ENCODE measurements at regions not wholly inside any gene's neighbourhood (a gene's known extent, or its start where the extent isn't known, plus 50 kb on each side); places are given as distances from the start of the nearest gene placed in this dataset.
"Not testable (repeated sequence)": the region's sequence is repeated elsewhere in the genome, so short reads cannot be mapped to it uniquely, and the experiment has no call there.

DNA sequence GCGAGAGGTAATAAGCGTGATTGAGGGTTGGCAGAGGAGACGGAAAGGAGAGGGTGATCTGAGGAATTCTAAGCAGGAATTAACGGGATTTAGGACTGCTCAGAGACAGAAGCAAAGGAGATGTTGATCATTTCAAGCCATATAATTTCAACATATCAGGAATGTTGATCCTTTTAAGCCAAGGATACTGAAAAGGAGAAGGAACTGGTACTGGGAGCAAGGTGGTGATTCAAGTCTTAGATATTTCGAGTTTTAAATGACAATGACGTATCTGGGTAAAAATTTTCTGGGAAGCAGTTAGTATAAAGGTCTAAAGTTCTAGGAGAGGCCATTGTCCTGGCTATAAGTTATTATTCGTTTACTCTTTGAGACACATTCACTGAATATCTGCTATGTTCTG, 91.3 kb upstream of the OGFRL1 start:
- in situ Hi-C loops (cut with HindIII; ENCODE audit: low sequenced_read_pairs): no loop called here

DNA sequence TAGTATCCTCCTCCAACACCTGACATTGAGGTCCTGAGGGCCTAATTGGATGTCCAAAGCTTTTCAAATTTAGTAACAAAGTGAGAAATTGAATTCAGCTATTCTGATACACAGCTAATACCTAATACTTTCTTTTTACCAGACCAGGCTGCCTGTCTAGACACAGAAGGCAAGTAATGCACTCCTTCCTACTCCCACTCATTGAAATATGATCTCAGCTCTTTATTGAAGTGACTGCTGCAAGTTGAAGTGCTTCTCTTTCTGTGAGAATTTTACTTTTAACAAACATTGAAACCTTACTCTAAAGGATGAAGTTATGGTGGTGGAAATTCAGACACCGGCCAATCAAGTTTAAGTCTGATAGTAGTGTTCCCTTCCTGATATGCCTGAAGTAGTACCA, 90.8 kb upstream of the OGFRL1 start:
- in situ Hi-C loops (cut with HindIII; ENCODE audit: low sequenced_read_pairs): no loop called here

DNA sequence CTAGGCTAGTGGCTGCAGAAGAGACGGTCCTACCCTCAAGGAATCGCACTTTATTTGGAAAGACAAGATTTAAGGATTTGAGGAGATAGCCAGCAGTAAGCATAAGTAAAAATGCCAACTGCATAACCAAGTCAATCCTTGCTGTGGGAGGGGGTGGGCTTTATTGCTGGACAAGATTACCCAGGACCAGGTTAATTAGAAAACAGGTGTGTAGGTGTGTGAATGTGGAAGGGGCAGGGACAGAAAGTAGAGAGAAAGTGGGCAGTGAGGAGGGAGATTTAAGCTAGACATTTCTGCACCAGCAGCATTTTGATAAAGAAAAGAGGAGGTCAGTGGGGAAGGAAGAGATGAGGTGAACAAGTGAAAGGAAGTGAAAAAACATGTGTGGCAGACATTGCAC, 89.7 kb upstream of the OGFRL1 start:
- in situ Hi-C loops (cut with HindIII; ENCODE audit: low sequenced_read_pairs): no loop called here

DNA sequence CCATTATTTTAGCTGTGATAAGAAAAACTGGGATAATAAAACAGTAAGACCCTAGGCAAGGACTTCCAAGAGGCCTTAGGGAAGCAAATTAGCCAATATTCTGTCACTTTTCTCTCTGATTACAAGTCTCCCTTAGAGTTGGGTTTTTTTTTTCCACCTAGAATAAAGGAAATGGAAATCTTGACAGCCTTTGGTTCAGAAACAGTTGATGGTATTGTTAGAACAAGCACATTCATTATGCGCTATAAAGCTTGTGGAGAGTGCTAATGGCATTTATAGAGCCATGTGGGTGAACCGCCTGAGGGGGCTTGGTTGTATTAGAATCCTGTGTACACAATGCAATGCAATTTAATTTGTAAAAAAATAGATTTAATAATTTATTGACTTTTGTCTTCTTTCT, 88.9 kb upstream of the OGFRL1 start:
- in situ Hi-C loops (cut with HindIII; ENCODE audit: low sequenced_read_pairs): no loop called here

DNA sequence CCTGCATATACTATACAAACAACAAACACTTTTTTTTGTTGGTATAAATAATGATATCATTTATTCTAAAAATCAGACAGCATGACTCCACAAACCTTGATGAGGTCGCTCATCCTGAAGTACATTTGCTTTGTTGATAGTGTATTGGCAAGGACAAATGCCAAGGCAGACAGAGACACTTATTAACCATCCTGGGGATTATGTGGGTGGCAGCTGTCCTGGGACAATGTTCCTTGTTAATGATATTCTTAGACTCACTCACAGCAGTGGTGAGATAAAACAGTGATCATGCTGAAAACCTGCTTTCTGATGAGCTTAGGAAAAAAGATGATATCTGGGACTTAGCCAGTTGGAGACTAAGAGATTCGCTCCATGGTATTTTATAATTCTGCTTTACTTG, 85.4 kb upstream of the OGFRL1 start:
- in situ Hi-C loops (cut with HindIII; ENCODE audit: low sequenced_read_pairs): no loop called here

DNA sequence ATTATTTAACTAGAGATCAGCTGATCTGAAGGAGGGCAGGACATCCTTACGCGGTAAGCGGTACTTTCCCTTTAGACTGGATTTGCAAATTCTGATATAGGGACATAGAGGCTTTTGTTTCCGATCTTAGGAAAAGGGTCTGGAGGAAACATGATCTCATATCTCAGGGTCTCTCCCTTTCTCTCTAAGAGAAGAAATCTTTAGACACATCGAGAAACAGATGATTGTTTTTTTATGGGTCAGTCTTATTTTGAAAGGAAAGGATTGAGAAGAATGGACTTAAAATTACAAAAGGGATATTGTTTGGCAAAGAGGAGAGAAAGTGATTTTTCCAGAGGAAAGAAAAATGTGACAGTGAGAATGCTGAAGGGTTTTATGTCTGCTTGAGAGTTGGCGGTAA, 83.9 kb upstream of the OGFRL1 start:
- in situ Hi-C loops (cut with HindIII; ENCODE audit: low sequenced_read_pairs): no loop called here

DNA sequence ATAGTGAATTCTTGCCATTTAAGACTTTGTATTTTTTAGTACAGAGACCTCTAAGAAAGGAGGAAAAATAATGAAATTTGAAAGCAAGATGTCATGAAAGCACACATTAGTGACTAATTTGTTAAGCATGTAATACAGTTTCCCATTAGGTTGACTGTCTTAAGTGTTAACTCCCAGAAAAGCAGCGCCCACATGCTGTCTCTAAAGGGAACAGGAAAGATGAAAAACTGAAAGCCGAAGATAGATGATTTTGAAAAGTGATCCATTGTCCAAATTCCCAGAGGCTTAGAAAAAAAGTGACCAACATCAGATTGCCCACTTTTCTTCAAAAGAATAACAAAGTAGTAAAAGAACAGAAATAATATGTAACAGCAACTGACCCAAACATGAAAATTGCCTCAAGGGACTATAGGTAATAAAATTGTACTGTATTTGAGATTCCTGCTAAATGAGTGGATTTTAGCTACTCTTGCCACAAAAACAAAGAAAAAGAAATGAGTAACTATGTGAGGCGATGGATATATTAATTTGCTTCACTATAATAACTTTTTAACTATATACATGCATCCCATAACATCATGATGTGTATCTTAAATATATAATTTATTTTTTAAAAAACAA, 83.2 kb upstream of the OGFRL1 start:
- in situ Hi-C loops (cut with HindIII; ENCODE audit: low sequenced_read_pairs): no loop called here

DNA sequence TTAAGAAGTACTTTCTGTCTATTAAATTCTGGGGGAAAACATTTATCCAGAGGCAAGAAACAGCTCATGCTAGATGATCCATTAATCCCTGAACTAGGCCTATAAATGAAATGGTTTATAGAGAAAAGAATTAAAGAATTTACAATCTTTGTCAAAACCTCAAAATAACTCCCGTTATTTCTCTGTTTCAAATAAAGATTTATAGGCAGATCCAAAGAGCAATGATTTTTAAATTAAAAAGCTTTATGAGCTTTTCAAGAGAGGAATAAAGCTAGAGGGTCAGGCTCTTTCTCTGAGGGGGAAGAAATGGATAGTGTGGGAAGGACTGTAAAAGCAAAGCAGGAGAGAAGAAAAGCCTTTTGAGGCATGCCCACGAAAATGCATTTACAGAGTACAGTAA, 82.5 kb upstream of the OGFRL1 start:
- in situ Hi-C loops (cut with HindIII; ENCODE audit: low sequenced_read_pairs): no loop called here

DNA sequence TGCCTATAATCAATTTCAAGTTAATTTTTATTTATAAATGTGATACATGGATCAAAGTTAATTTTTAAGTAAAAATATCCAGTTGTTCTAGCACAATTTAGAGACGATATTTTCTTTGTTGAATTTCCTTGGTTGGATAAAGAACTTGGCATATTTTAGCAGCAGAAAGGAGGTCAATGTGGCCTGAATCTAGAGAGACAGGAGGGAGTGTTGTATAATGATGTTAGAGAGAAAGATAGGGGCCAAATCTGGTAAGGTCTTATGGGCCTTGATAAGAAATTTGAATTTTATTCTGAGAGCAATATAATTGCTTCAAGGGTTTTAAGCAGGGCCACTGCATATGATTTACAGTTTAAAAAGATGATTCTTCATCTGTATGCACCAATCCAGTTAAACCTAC, 79.4 kb upstream of the OGFRL1 start:
- in situ Hi-C loops (cut with HindIII; ENCODE audit: low sequenced_read_pairs): no loop called here

DNA sequence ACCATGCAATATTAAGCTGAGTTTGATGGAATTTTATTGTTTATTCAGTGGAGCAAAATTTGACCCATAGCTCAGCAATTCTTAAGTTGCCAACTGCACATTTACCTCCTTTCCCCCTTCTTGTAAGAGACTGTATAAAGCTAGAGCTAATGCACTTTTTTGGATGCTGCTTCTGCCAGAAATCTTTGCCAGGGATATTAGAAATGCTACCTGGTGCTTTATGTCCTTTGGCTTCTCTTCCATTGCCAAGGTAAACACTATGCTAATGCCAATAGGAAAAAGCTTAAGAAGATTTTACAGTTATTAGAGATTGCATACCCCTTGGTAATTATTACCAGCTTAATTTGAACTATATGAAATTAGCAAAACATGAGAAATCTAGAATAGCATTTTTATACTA, 79.0 kb upstream of the OGFRL1 start:
- in situ Hi-C loops (cut with HindIII; ENCODE audit: low sequenced_read_pairs): no loop called here

DNA sequence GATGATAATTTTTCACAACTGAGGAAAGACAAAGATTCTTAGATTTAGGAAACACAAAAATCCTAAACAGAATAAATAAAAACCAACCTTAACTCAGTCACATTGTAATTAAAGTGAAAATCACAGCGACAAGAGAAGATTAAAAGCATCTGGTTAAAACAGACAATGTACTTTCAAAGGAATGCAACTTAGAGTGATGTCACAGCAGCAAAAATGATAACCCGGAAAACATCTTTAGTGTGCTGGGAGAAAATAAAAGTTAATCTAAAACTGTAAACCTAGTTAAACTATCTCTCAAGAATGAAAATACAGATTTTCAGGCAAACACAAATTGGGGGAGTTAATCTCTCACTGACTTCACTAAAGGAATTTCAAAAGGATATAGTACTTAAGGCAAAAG, 76.8 kb upstream of the OGFRL1 start:
- in situ Hi-C loops (cut with HindIII; ENCODE audit: low sequenced_read_pairs): no loop called here

DNA sequence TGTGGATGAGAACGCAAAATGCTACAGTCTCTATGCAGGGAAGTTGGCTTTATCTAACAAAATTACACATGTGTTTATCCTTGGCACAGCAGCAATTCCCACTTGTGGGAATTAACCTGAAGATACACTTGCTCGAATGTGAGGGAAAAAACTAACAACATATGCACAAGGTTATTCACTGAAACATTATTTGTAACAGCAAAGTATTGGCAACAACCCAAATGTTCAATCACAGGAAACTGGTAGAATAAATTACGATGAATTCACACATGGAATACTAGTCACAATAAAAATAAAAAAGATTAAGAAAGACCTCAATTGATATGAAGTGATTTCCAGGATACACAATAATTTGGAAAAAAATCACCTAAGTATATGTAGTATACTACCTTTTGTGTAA, 68.1 kb upstream of the OGFRL1 start:
- in situ Hi-C loops (cut with HindIII; ENCODE audit: low sequenced_read_pairs): no loop called here

DNA sequence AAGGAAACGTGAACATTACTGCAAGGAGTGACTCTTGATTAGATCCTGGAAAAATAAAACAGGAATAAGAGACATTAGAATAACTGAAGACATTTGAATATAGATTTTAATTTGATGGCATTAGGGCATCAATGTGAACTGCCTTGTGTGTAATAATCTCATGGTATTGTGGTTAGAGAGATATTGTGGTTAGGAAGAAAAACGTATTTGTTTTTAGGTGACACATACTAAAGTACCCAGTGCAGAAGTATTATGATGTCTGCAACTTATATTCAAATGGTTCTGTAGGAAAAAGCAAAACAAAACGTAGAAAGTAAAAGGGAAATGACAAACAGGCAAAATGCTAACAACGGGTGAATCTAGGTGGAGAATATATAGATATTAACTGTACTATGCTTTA, 65.9 kb upstream of the OGFRL1 start:
- in situ Hi-C loops (cut with HindIII; ENCODE audit: low sequenced_read_pairs): no loop called here

DNA sequence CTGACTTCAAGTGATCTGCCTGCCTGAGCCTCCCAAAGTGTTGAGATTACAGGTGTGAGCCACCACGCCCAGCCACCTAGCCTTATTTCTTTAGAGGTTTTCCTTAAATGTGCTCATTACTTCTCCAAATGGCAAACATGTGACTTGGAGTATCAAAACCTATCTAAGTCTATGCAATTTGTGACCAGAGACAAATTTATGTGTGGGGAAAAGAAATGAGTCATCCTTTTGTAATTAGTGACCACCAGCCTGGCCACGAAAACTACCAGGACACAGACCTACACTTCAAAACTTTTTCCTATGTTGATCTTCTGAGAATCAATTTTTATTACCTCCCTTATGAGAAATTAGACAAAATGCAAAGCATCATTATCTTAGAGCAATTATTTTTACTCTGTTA, 64.6 kb upstream of the OGFRL1 start:
- in situ Hi-C loops (cut with HindIII; ENCODE audit: low sequenced_read_pairs): no loop called here

DNA sequence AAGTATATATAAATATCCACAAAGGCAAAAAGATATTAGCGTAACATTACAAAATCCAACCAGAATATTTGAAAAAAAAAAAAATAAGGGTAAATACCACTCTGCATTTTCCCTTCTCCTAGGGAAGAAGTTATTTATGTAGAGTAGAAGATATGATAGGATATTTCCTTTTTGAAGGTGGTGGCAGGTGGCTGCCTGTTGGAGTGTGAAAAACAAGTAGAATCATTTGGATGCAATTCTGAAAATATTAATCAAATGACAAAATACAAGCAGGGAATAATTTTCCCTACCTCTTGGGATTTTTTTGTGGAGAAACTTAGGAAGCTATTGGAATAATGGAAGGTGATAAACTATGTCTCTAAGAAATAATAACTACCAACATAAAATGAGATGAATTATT, 62.5 kb upstream of the OGFRL1 start:
- in situ Hi-C loops (cut with HindIII; ENCODE audit: low sequenced_read_pairs): no loop called here

DNA sequence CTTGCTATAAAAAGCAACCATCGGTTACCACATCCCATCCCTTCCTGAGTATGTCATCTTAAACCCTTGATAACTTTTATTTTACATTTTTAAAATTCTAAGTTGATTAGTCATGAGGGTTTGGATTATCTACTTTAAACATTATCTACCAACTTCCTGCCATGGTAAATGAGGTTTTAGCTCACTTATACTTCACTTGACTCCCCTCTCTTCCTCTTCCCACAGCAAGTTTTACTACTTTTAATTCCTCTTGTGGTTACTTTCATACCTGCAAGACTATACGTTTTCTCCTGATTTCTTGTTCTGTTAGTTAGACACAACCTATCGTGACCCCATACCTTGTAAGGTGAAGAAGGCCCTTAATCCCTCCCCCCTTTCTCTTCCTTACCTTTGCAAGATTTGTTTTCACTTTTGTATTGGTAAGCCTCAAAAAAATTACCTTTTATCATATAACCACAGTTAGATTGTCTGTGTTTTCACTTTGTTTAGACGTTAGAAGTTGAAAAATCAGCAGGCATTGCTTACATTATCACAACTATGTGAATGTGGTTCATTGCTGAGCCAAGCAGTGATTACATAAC, 60.1 kb upstream of the OGFRL1 start:
- in situ Hi-C loops (cut with HindIII; ENCODE audit: low sequenced_read_pairs): no loop called here

DNA sequence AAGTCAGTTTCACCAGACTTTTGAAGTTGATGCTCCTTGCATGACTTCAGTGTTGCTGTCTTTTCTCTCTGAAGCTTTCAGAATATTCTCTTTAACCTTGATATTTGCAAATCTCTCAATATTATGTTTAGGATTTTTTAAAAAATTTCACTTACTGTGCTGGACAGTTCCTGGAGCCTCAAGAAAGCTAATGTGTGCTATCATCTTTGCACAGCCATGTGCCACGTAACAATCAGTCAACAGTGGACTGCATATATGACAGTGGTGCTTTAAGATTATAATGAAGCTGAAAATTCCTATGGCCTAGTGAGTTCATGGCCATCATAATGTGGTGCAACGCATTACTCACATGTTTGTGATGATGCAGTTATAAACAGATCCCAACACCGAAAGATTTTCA, 59.1 kb upstream of the OGFRL1 start:
- in situ Hi-C loops (cut with HindIII; ENCODE audit: low sequenced_read_pairs): no loop called here

DNA sequence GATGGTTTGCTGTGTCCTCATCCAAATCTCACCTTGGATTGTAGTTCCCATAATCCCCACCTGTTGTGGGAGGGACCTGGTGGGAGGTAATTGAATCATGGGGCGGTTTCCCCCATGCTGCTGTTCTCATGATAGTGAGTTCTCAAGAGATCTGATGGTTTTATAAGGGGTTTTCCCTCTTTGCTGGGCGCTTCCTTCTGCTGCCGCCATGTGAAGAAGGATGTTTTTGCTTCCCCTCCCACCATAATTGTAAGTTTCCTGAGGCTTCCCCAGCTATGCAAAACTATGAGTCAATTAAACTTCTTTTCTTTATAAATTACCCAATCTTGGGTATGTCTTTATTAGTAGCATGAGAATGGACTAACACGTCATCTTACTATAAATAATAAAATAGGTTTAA, 55.7 kb upstream of the OGFRL1 start:
- in situ Hi-C loops (cut with HindIII; ENCODE audit: low sequenced_read_pairs): not testable (repeated sequence)

DNA sequence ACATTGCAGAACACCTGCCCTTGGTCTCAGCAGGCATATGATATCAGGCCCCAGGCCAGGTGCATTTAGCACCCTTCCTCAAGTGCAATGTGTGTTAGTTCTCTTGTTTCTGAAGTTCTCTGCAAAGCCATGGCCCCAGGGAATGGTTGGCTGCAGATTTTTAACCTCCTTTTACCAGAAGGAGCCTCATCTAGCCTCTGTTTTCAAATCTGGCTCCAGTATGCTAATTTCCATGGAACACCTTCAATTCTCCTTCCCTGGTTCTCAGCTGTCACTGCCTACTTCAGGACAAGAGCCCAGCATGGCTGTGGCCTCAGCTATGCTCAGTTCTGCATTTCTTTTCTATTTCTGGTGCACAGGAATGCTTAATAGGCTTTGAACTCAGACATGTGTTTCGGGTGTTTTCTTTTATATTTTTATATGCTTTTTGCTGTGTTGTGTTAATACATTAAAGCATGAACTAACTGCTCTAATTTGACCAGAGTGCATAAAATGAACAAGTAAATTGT, 51.6 kb upstream of the OGFRL1 start:
- in situ Hi-C loops (cut with HindIII; ENCODE audit: low sequenced_read_pairs): no loop called here

DNA sequence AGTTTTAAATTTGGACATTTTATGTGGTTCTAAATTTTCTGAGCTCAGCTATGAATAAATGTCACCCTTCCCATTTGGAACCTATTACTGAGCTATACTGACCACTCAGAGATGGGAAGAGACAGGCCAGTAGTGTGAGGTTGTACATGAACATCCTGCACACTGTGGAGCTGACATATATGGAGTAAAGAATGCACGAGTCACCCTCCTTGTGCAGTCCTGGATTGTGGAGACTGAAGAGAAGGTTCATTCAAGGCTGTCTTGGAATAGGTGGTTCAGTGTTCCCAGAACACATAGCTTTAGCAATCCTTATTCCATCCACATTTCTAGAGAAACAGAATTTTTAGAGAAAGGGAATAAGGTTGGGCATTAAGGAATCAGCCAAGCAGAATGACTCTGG, 50.3 kb upstream of the OGFRL1 start:
- in situ Hi-C loops (cut with HindIII; ENCODE audit: low sequenced_read_pairs): no loop called here

All from endothelial cell of hepatic sinusoid (primary cell).